WTC11 (cell line): ENCODE measurements at regions not wholly inside any gene's neighbourhood (a gene's known extent, or its start where the extent isn't known, plus 50 kb on each side); places are given as distances from the start of the nearest gene placed in this dataset.

Source experiments
- ATAC-seq: fragments of 200-7000 bp; cut with Tn5 transposase; 2 replicates; pipeline ENCODE4 v1.10.0; 2021; ENCODE audit warnings: mild to moderate bottlenecking, moderate library complexity
- CTCF ChIA-PET: fragments of 300-600 bp; sonication (Branson Sonifier 250); formaldehyde crosslinking; loops from one replicate; lab custom pipeline; 2021; ENCODE audit warnings: antibody characterized with exemption; lab: Charles Lee
- POLR2A ChIA-PET: fragments of 350-600 bp; sonication (Branson Sonifier 250); formaldehyde crosslinking; loops from one replicate; lab custom pipeline; 2021; ENCODE audit warnings: antibody characterized with exemption; lab: Charles Lee
- DNase-seq: peaks from one replicate; pipeline ENCODE4 v3.0.0; 2021; ENCODE audit warnings: low spot score
- H3K27ac Mint-ChIP-seq: 2 replicates; pipeline ENCODE4 v1.8.0; 2021; ENCODE audit warnings: mixed read lengths
- H3K27me3 Mint-ChIP-seq: 2 replicates; pipeline ENCODE4 v1.8.0; 2021; ENCODE audit warnings: low read depth, mild to moderate bottlenecking, moderate library complexity, mixed read lengths
- H3K36me3 Mint-ChIP-seq: 2 replicates; pipeline ENCODE4 v1.8.0; 2021; ENCODE audit warnings: mixed read lengths
- H3K4me1 Mint-ChIP-seq: 2 replicates; pipeline ENCODE4 v1.8.0; 2022; ENCODE audit warnings: mixed read lengths
- H3K4me3 Mint-ChIP-seq: 2 replicates; pipeline ENCODE4 v1.8.0; 2021; ENCODE audit warnings: mild to moderate bottlenecking, moderate library complexity, mixed read lengths
- H3K9me3 Mint-ChIP-seq: 2 replicates; pipeline ENCODE4 v1.8.0; 2021; ENCODE audit warnings: mixed read lengths
- CREB1 ChIP-seq: sonication (generic); formaldehyde crosslinking; IDR thresholded peaks from 2 replicates; pipeline ENCODE4 v1.8.0; 2023; ENCODE audit warnings: mild to moderate bottlenecking, missing genetic modification reagents
- E2F1 ChIP-seq: sonication (generic); formaldehyde crosslinking; IDR thresholded peaks from 2 replicates; pipeline ENCODE4 v1.8.0; 2022; ENCODE audit warnings: mild to moderate bottlenecking, missing genetic modification reagents
- EMX1 ChIP-seq: fragments of 250-450 bp; sonication (Bioruptor Pico); IDR thresholded peaks from 2 replicates; pipeline ENCODE4 v1.8.0; 2021; ENCODE audit warnings: mild to moderate bottlenecking
- FOXP1 ChIP-seq: sonication (generic); formaldehyde crosslinking; IDR thresholded peaks from 2 replicates; pipeline ENCODE4 v1.8.0; 2022; ENCODE audit warnings: missing genetic modification reagents, mild to moderate bottlenecking, moderate library complexity, borderline replicate concordance
- GRHL2 ChIP-seq: fragments of 250-450 bp; sonication (Bioruptor Pico); IDR thresholded peaks from 2 replicates; pipeline ENCODE4 v1.8.0; 2022; ENCODE audit warnings: mild to moderate bottlenecking, moderate library complexity; ENCODE audit not compliant: insufficient replicate concordance, severe bottlenecking
- JAZF1 ChIP-seq: fragments of 250-450 bp; sonication (Bioruptor Pico); IDR thresholded peaks from 2 replicates; pipeline ENCODE4 v1.9.0; 2021; ENCODE audit warnings: moderate library complexity, mild to moderate bottlenecking, inconsistent platforms
- MXD4 ChIP-seq: fragments of 250-450 bp; sonication (Bioruptor Pico); IDR thresholded peaks from 2 replicates; pipeline ENCODE4 v1.8.0; 2021; ENCODE audit warnings: mild to moderate bottlenecking, moderate library complexity, borderline replicate concordance
- NFYB ChIP-seq: sonication (generic); formaldehyde crosslinking; conservative IDR thresholded peaks from 2 replicates; pipeline ENCODE4 v1.8.0; 2022; ENCODE audit warnings: low read depth, missing genetic modification reagents
- PRDM15 ChIP-seq: sonication (generic); formaldehyde crosslinking; IDR thresholded peaks from 2 replicates; pipeline ENCODE4 v1.8.0; 2022; ENCODE audit warnings: missing genetic modification reagents
- ZNF138 ChIP-seq: sonication (generic); formaldehyde crosslinking; conservative IDR thresholded peaks from 2 replicates; pipeline ENCODE4 v1.8.1; 2022; ENCODE audit warnings: mild to moderate bottlenecking, moderate library complexity, missing genetic modification reagents
- ZNF232 ChIP-seq: sonication (generic); formaldehyde crosslinking; IDR thresholded peaks from 2 replicates; pipeline ENCODE4 v1.8.0; 2022; ENCODE audit warnings: mild to moderate bottlenecking, missing genetic modification reagents
- ZNF416 ChIP-seq: fragments of 250-450 bp; sonication (Bioruptor Pico); IDR thresholded peaks from 2 replicates; pipeline ENCODE4 v1.9.0; 2021; ENCODE audit warnings: mild to moderate bottlenecking, inconsistent platforms
- ZNF671 ChIP-seq: fragments of 250-450 bp; sonication (Bioruptor Pico); IDR thresholded peaks from 2 replicates; pipeline ENCODE4 v1.8.0; 2021; ENCODE audit warnings: mild to moderate bottlenecking
- TF ChIP-seq, protein P1 (sequence below): sonication (generic); formaldehyde crosslinking; IDR thresholded peaks from 2 replicates; pipeline ENCODE4 v1.8.1; 2023; ENCODE audit warnings: mild to moderate bottlenecking, missing genetic modification reagents
- TF ChIP-seq, protein P2 (sequence below): sonication (generic); formaldehyde crosslinking; IDR thresholded peaks from 2 replicates; pipeline ENCODE4 v1.8.1; 2022; ENCODE audit warnings: missing genetic modification reagents, borderline replicate concordance
- TF ChIP-seq, protein P3 (sequence below): sonication (generic); formaldehyde crosslinking; IDR thresholded peaks from 2 replicates; pipeline ENCODE4 v1.8.1; 2022; ENCODE audit warnings: mild to moderate bottlenecking, moderate library complexity, missing genetic modification reagents
- TF ChIP-seq, protein P4 (sequence below): sonication (generic); formaldehyde crosslinking; IDR thresholded peaks from 2 replicates; pipeline ENCODE4 v1.8.1; 2023; ENCODE audit warnings: mild to moderate bottlenecking, moderate library complexity, missing genetic modification reagents
- TF ChIP-seq, protein P5 (sequence below): fragments of 250-450 bp; sonication (Bioruptor Pico); IDR thresholded peaks from 2 replicates; pipeline ENCODE4 v1.9.0; 2021; ENCODE audit warnings: mild to moderate bottlenecking, borderline replicate concordance

- DNase-seq (no peak), ATAC-seq (no peak)
- Mint-ChIP-seq H3K4me3 (no peak overlapping the region), H3K36me3 (no peaks in the 10 kb centered on the region), H3K9me3 (no peaks in the 10 kb centered on the region), H3K27ac (no peak overlapping the region), H3K4me1 (peaks cover 40% of the 10 kb centered on the region), H3K27me3 (no peaks in the 10 kb centered on the region)
- TF ChIP-seq ZNF416 (no peak), ZNF671 (no peak), GRHL2 (CRISPR knock-in tag) (no peak), MXD4 (no peak), PRDM15 (CRISPR knock-in tag) (no peak), ZNF232 (CRISPR knock-in tag) (no peak), FOXP1 (CRISPR knock-in tag) (no peak), NFYB (CRISPR knock-in tag) (no peak), ZNF138 (CRISPR knock-in tag) (no peak), JAZF1 (CRISPR knock-in tag) (no peak), EMX1 (no peak), E2F1 (no peak), CREB1 (CRISPR knock-in tag) (no peak)
- TF ChIP-seq, protein P1, sequence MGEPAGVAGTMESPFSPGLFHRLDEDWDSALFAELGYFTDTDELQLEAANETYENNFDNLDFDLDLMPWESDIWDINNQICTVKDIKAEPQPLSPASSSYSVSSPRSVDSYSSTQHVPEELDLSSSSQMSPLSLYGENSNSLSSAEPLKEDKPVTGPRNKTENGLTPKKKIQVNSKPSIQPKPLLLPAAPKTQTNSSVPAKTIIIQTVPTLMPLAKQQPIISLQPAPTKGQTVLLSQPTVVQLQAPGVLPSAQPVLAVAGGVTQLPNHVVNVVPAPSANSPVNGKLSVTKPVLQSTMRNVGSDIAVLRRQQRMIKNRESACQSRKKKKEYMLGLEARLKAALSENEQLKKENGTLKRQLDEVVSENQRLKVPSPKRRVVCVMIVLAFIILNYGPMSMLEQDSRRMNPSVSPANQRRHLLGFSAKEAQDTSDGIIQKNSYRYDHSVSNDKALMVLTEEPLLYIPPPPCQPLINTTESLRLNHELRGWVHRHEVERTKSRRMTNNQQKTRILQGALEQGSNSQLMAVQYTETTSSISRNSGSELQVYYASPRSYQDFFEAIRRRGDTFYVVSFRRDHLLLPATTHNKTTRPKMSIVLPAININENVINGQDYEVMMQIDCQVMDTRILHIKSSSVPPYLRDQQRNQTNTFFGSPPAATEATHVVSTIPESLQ (CRISPR knock-in tag): no peak
- TF ChIP-seq, protein P2, sequence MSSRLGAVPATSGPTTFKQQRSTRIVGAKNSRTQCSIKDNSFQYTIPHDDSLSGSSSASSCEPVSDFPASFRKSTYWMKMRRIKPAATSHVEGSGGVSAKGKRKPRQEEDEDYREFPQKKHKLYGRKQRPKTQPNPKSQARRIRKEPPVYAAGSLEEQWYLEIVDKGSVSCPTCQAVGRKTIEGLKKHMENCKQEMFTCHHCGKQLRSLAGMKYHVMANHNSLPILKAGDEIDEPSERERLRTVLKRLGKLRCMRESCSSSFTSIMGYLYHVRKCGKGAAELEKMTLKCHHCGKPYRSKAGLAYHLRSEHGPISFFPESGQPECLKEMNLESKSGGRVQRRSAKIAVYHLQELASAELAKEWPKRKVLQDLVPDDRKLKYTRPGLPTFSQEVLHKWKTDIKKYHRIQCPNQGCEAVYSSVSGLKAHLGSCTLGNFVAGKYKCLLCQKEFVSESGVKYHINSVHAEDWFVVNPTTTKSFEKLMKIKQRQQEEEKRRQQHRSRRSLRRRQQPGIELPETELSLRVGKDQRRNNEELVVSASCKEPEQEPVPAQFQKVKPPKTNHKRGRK: no peak
- TF ChIP-seq, protein P3, sequence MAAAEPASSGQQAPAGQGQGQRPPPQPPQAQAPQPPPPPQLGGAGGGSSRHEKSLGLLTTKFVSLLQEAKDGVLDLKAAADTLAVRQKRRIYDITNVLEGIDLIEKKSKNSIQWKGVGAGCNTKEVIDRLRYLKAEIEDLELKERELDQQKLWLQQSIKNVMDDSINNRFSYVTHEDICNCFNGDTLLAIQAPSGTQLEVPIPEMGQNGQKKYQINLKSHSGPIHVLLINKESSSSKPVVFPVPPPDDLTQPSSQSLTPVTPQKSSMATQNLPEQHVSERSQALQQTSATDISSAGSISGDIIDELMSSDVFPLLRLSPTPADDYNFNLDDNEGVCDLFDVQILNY: no peak
- TF ChIP-seq, protein P4, sequence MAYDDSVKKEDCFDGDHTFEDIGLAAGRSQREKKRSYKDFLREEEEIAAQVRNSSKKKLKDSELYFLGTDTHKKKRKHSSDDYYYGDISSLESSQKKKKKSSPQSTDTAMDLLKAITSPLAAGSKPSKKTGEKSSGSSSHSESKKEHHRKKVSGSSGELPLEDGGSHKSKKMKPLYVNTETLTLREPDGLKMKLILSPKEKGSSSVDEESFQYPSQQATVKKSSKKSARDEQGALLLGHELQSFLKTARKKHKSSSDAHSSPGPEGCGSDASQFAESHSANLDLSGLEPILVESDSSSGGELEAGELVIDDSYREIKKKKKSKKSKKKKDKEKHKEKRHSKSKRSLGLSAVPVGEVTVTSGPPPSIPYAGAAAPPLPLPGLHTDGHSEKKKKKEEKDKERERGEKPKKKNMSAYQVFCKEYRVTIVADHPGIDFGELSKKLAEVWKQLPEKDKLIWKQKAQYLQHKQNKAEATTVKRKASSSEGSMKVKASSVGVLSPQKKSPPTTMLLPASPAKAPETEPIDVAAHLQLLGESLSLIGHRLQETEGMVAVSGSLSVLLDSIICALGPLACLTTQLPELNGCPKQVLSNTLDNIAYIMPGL (CRISPR knock-in tag): no peak
- TF ChIP-seq, protein P5, sequence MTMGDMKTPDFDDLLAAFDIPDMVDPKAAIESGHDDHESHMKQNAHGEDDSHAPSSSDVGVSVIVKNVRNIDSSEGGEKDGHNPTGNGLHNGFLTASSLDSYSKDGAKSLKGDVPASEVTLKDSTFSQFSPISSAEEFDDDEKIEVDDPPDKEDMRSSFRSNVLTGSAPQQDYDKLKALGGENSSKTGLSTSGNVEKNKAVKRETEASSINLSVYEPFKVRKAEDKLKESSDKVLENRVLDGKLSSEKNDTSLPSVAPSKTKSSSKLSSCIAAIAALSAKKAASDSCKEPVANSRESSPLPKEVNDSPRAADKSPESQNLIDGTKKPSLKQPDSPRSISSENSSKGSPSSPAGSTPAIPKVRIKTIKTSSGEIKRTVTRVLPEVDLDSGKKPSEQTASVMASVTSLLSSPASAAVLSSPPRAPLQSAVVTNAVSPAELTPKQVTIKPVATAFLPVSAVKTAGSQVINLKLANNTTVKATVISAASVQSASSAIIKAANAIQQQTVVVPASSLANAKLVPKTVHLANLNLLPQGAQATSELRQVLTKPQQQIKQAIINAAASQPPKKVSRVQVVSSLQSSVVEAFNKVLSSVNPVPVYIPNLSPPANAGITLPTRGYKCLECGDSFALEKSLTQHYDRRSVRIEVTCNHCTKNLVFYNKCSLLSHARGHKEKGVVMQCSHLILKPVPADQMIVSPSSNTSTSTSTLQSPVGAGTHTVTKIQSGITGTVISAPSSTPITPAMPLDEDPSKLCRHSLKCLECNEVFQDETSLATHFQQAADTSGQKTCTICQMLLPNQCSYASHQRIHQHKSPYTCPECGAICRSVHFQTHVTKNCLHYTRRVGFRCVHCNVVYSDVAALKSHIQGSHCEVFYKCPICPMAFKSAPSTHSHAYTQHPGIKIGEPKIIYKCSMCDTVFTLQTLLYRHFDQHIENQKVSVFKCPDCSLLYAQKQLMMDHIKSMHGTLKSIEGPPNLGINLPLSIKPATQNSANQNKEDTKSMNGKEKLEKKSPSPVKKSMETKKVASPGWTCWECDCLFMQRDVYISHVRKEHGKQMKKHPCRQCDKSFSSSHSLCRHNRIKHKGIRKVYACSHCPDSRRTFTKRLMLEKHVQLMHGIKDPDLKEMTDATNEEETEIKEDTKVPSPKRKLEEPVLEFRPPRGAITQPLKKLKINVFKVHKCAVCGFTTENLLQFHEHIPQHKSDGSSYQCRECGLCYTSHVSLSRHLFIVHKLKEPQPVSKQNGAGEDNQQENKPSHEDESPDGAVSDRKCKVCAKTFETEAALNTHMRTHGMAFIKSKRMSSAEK (CRISPR knock-in tag): no peak
- ChIA-PET POLR2A (no interaction called here), CTCF (no interaction called here)
Measured at GRCh38 chr14:22512106-22512814, 76.8 kb downstream of the DAD1 start.
